Skeletal muscle tissue (tissue), 3 donors: ENCODE measurements at regions not wholly inside any gene's neighbourhood (a gene's known extent, or its start where the extent isn't known, plus 50 kb on each side); places are given as distances from the start of the nearest gene placed in this dataset.

Experiments
- H3K27ac ChIP-seq: one replicate; pipeline ENCODE4 v1.7.0; 2013; ENCODE audit warnings: mild to moderate bottlenecking, low read depth, low read length, inconsistent platforms
- H3K27me3 ChIP-seq, 3 donors: one replicate each; pipeline ENCODE4 v1.7.0; 2013; ENCODE audit warnings: low read length in 3 of 3; ENCODE audit not compliant: control insufficient read depth in 3 of 3, insufficient read depth in 3 of 3
- H3K36me3 ChIP-seq, 3 donors: one replicate each; pipeline ENCODE4 v1.7.0; 2013; ENCODE audit warnings: low read length in 3 of 3; ENCODE audit not compliant: control insufficient read depth in 3 of 3, insufficient read depth in 3 of 3
- H3K4me1 ChIP-seq, 3 donors: one replicate each; pipeline ENCODE4 v1.7.0; 2013; ENCODE audit warnings: low read length in 3 of 3, mild to moderate bottlenecking in 3 of 3; ENCODE audit not compliant: control insufficient read depth in 3 of 3, insufficient read depth in 3 of 3
- H3K4me3 ChIP-seq, 3 donors: one replicate each; pipeline ENCODE4 v1.7.0; 2013; ENCODE audit warnings: low read length in 3 of 3
- H3K9ac ChIP-seq, 3 donors: one replicate each; pipeline ENCODE4 v1.7.0; 2013; ENCODE audit warnings: low read length in 3 of 3, mild to moderate bottlenecking in 3 of 3, moderate library complexity in 2 of 3, low read depth in 1 of 3
- H3K9me3 ChIP-seq, 3 donors: one replicate each; pipeline ENCODE4 v1.7.0; 2013; ENCODE audit warnings: low read length in 3 of 3; ENCODE audit not compliant: control insufficient read depth in 3 of 3
- donor health status: Osteomylitis.

- no peaks in the 10 kb centered on the region for H3K36me3 ChIP-seq
- no peaks in the 10 kb centered on the region for H3K27me3 ChIP-seq
- peaks cover 0 to 5% (median 0%) of the 10 kb centered on the region in 3 donors for H3K9me3 ChIP-seq
- no peak overlapping the region for H3K27ac ChIP-seq
- H3K4me1 ChIP-seq, result no peaks in the 10 kb centered on the region
- no peak overlapping the region for H3K9ac ChIP-seq
- no peak overlapping the region for H3K4me3 ChIP-seq
Observed at GRCh38 chr13:75101348-75101747, 380.6 kb downstream of the TBC1D4 start.

GRCh38 chr13:75092143-75092542 is 389.8 kb downstream of the TBC1D4 start:
- Histone ChIP-seq H3K4me1 (no peaks in the 10 kb centered on the region), H3K9ac (no peak overlapping the region), H3K36me3 (no peaks in the 10 kb centered on the region), H3K27me3 (no peaks in the 10 kb centered on the region), H3K27ac (no peak overlapping the region), H3K4me3 (no peak overlapping the region), H3K9me3 (no peaks in the 10 kb centered on the region)

GRCh38 chr13:75091718-75092117 is 390.3 kb downstream of the TBC1D4 start:
- Histone ChIP-seq H3K36me3 (no peaks in the 10 kb centered on the region), H3K4me3 (no peak overlapping the region), H3K27me3 (no peaks in the 10 kb centered on the region), H3K9ac (no peak overlapping the region), H3K27ac (no peak overlapping the region), H3K4me1 (no peaks in the 10 kb centered on the region), H3K9me3 (no peaks in the 10 kb centered on the region)

GRCh38 chr13:75090872-75091615 is 390.9 kb downstream of the TBC1D4 start:
- H3K4me1 ChIP-seq, result no peaks in the 10 kb centered on the region
- no peak overlapping the region for H3K27ac ChIP-seq
- no peak overlapping the region for H3K4me3 ChIP-seq
- no peak overlapping the region for H3K9ac ChIP-seq
- no peaks in the 10 kb centered on the region for H3K36me3 ChIP-seq
- H3K9me3 ChIP-seq, result no peaks in the 10 kb centered on the region
- H3K27me3 ChIP-seq, result no peaks in the 10 kb centered on the region

DNA sequence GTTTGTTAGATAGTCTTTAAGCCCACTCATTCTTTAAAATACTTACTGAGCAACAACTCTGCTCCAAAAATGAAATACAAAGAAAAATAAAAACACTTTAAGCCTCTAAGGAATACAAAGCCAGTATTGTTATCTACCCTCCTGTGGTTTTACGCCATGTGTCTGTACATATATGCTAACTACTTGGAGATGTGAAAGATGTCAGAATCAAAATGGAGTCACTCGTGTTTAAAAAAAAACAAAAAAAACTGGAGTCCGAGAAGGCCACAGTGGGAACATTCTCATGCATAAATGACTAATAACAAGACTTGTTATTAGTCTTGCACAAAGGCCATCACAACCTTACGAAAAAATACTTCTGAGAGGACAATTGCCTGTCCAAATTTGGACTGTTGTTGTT is 393.1 kb downstream of the TBC1D4 start:
- Histone ChIP-seq H3K9ac (no peak overlapping the region), H3K9me3 (no peaks in the 10 kb centered on the region), H3K27me3 (no peaks in the 10 kb centered on the region)

DNA sequence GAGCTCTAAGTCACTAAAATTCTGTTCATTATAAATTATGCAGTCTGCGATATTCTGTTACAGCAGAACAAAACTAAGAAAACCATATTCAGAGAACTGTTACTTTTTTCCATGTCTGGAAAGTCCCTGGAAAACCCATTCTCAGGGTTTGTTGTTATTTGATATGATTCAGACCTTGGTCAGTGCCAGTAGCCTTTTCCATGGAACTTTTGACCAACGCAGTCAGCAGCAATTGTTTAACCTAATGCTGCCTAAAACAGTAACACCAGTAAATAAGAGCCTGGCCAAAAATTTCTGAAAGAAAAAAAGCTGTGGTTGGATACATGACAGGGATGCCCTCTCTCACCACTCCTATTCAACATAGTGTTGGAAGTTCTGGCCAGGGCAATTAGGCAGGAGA is 402.7 kb downstream of the TBC1D4 start:
- Histone ChIP-seq H3K27me3 (no peaks in the 10 kb centered on the region), H3K36me3 (no peaks in the 10 kb centered on the region), H3K9ac (no peak overlapping the region), H3K4me1 (no peaks in the 10 kb centered on the region), H3K9me3 (no peaks in the 10 kb centered on the region), H3K4me3 (no peak overlapping the region), H3K27ac (no peak overlapping the region)

More for the DNA sequence above, 393.1 kb downstream of the TBC1D4 start:
- Histone ChIP-seq H3K36me3 (no peaks in the 10 kb centered on the region), H3K27ac (no peak overlapping the region), H3K4me1 (no peaks in the 10 kb centered on the region), H3K4me3 (no peak overlapping the region)

DNA sequence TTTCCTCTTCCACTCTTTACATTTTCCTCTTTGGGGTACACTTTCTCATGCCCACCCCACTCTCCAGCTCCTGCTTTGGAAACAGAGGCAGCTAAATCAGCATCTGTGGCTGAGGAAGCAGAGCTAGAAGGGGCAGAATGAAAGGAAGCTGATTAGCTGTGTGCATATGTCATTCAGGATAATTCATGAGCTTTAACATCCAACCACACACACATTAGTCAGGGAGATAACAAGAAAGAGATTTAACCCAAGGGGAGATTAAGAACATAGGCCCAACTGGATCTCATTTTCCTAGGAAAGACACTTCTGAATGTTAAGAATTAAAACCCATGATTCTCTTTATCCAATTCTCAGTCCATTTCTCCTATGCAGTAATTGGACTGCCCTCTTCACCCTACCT is 405.5 kb downstream of the TBC1D4 start:
- Histone ChIP-seq H3K27ac (no peak overlapping the region), H3K9me3 (no peaks in the 10 kb centered on the region), H3K36me3 (no peaks in the 10 kb centered on the region), H3K4me1 (no peaks in the 10 kb centered on the region), H3K27me3 (no peaks in the 10 kb centered on the region), H3K4me3 (no peak overlapping the region), H3K9ac (no peak overlapping the region)

- H3K27ac ChIP-seq, result no peak overlapping the region
- H3K4me3 ChIP-seq, result no peak overlapping the region
- H3K27me3 ChIP-seq, result no peaks in the 10 kb centered on the region
- H3K9me3 ChIP-seq, result no peaks in the 10 kb centered on the region
- no peaks in the 10 kb centered on the region for H3K36me3 ChIP-seq
- H3K4me1 ChIP-seq, result no peaks in the 10 kb centered on the region
- H3K9ac ChIP-seq, result no peak overlapping the region
Observed at GRCh38 chr13:75073786-75074185, 408.2 kb downstream of the TBC1D4 start.

- Histone ChIP-seq H3K4me1 (no peaks in the 10 kb centered on the region), H3K27me3 (no peaks in the 10 kb centered on the region), H3K9ac (no peak overlapping the region), H3K9me3 (no peaks in the 10 kb centered on the region), H3K4me3 (no peak overlapping the region), H3K27ac (no peak overlapping the region), H3K36me3 (no peaks in the 10 kb centered on the region)
Observed at GRCh38 chr13:75072891-75073290, 409.1 kb downstream of the TBC1D4 start.

GRCh38 chr13:75072368-75072767 is 409.6 kb downstream of the TBC1D4 start:
- H3K4me1 ChIP-seq, result no peaks in the 10 kb centered on the region
- no peaks in the 10 kb centered on the region for H3K36me3 ChIP-seq
- H3K4me3 ChIP-seq, result no peak overlapping the region
- H3K9me3 ChIP-seq, result no peaks in the 10 kb centered on the region
- no peak overlapping the region for H3K27ac ChIP-seq
- no peaks in the 10 kb centered on the region for H3K27me3 ChIP-seq
- no peak overlapping the region for H3K9ac ChIP-seq
